Upper lobe of left lung (tissue), 4 donors: ENCODE measurements at regions not wholly inside any gene's neighbourhood (a gene's known extent, or its start where the extent isn't known, plus 50 kb on each side); places are given as distances from the start of the nearest gene placed in this dataset.

Source experiments
- CTCF ChIP-seq, 6 experiments: fragments of 450-650 bp in 4 of 6; fragments of 200-600 bp in 2 of 6; sonication (generic) in 2 of 6; IDR thresholded peaks; one replicate each; pipeline ENCODE4 v1.5.1; 2016 to 2019; ENCODE audit warnings: antibody characterized with exemption in 6 of 6
- EP300 ChIP-seq, 4 donors: sonication (generic); formaldehyde crosslinking; IDR thresholded peaks; one replicate each; pipeline ENCODE4 v1.5.1; 2017; ENCODE audit warnings: antibody characterized with exemption in 4 of 4, control low read depth in 2 of 4
- POLR2A ChIP-seq, 4 donors: fragments of 450-650 bp; IDR thresholded peaks; one replicate each; pipeline ENCODE4 v1.5.1; 2016 to 2017; ENCODE audit warnings: antibody characterized with exemption in 4 of 4, mild to moderate bottlenecking in 2 of 4
- POLR2AphosphoS5 ChIP-seq, 2 donors: sonication (generic); formaldehyde crosslinking; IDR thresholded peaks; one replicate each; pipeline ENCODE4 v1.5.1; 2017; ENCODE audit warnings: antibody characterized with exemption in 2 of 2

- no peak for TF ChIP-seq CTCF (IDR thresholded peaks at IDR 0.05)
- TF ChIP-seq POLR2A (IDR thresholded peaks at IDR 0.05), result no peak
- TF ChIP-seq POLR2AphosphoS5 (IDR thresholded peaks at IDR 0.05), result no peak
- no peak for TF ChIP-seq EP300 (IDR thresholded peaks at IDR 0.05)
These were observed 374.7 kb upstream of the DAB1 start for GRCh38 chr1:57798543-57798942.
